ENCODE measurements at regions not wholly inside any gene's neighbourhood (a gene's known extent, or its start where the extent isn't known, plus 50 kb on each side); places are given as distances from the start of the nearest gene placed in this dataset.

DNA sequence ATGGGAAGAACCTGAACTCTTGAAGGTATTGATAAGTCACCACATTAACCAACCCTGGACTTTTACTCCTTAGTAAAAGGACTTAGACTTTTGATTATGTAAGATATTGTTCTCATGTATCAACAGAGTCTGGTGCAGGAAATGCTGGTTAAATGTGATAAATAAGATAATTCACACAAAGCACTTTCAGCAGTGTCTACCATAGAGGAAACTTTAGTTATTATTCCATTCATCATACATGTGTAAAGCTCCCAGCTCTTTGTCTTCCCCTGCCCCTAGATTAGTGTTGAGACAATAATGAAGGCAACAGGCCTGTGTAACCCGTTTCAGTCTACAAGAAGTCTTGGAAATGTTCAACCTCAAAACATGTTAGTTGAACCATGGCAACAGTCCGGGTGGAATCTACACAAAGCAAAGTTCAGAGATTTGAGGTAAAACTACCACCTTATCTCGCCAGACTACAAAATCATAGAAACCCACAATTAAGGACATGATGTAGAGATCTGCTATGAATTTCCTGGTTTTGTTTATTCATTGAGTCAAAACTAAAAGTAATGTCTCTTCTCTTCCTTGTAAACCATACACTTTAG lies 109.9 kb upstream of the ADO start:
- 30% methylated on average over 1 of the region's 3 CpGs for WGBS (ENCODE audit: insufficient coverage)
- POLR2A ChIA-PET, result no interaction called here
- Mint-ChIP-seq H3K27ac (no peak overlapping the region), H3K4me3 (no peak overlapping the region), H3K27me3 (no peaks in the 10 kb centered on the region), H3K9me3 (ENCODE audit: insufficient read depth) (peaks cover 6% of the 10 kb centered on the region), H3K4me1 (peaks cover 33% of the 10 kb centered on the region)
- no peak for ATAC-seq (ENCODE audit: low read depth)
- TF ChIP-seq, protein P1, sequence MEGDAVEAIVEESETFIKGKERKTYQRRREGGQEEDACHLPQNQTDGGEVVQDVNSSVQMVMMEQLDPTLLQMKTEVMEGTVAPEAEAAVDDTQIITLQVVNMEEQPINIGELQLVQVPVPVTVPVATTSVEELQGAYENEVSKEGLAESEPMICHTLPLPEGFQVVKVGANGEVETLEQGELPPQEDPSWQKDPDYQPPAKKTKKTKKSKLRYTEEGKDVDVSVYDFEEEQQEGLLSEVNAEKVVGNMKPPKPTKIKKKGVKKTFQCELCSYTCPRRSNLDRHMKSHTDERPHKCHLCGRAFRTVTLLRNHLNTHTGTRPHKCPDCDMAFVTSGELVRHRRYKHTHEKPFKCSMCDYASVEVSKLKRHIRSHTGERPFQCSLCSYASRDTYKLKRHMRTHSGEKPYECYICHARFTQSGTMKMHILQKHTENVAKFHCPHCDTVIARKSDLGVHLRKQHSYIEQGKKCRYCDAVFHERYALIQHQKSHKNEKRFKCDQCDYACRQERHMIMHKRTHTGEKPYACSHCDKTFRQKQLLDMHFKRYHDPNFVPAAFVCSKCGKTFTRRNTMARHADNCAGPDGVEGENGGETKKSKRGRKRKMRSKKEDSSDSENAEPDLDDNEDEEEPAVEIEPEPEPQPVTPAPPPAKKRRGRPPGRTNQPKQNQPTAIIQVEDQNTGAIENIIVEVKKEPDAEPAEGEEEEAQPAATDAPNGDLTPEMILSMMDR (IDR thresholded peaks at IDR 0.05), result no peak
- TF ChIP-seq EZH2 (IDR thresholded peaks at IDR 0.05; ENCODE audit: borderline replicate concordance, insufficient read depth, low read depth, low read length, poor library complexity, severe bottlenecking), result no peak
- no peaks in the 10 kb centered on the region for H3K27me3 ChIP-seq (replicated peaks in 1 of 4; ENCODE audit: control extremely low read depth in 1 of 4, control insufficient read depth in 3 of 4, insufficient read depth in 4 of 4, low read length in 3 of 4)
- no peak overlapping the region for H3K27ac ChIP-seq (ENCODE audit: low read length in 2 of 2)
- H3K9ac ChIP-seq (ENCODE audit: low read length), result no peak overlapping the region
- CTCF ChIA-PET, result interaction anchor here (0.7 kb wide), 1 partner anchor 198 kb away, joined by 4 read pairs; no protein-coding TSS in a partner anchor
- no peaks in the 10 kb centered on the region for H4K20me1 ChIP-seq (ENCODE audit: control insufficient read depth, insufficient read depth, low read length, poor library complexity, severe bottlenecking)
- no peak overlapping the region for H3K4me3 ChIP-seq (ENCODE audit: control extremely low read depth in 1 of 5, extremely low read depth in 1 of 5, insufficient read depth in 1 of 5, low read depth in 2 of 5, low read length in 4 of 5)
- peaks cover 0 to 13% (median 11%) of the 10 kb centered on the region in 3 donors for H3K9me3 ChIP-seq (ENCODE audit: control extremely low read depth in 1 of 3, control insufficient read depth in 2 of 3, insufficient read depth in 1 of 3, low read length in 2 of 3)
- no peak for DNase-seq
- no peak overlapping the region for H2AFZ ChIP-seq (ENCODE audit: insufficient read depth, low read depth, low read length, poor library complexity, severe bottlenecking)
- H3K4me2 ChIP-seq (replicated peaks; ENCODE audit: low read depth, low read length, poor library complexity, severe bottlenecking), result no peak overlapping the region
- peaks cover 34 to 35% of the 10 kb centered on the region in 2 donors for H3K4me1 ChIP-seq (ENCODE audit: control insufficient read depth in 2 of 2, insufficient read depth in 2 of 2, low read length in 2 of 2)
- intact Hi-C loops (cut with micrococcal nuclease), result loop anchor here (5.0 kb wide), 2 partner anchors 38 to 123 kb away; partner anchors contain the start of gene EGR2
- no peaks in the 10 kb centered on the region for H3K36me3 ChIP-seq (replicated peaks in 1 of 2; ENCODE audit: control extremely low read depth in 1 of 2, control insufficient read depth in 1 of 2, extremely low read depth in 1 of 2, insufficient read depth in 2 of 2, low read length in 1 of 2)
- no peaks in the 10 kb centered on the region for H3K79me2 ChIP-seq (ENCODE audit: control insufficient read depth, insufficient read depth, low read length)

DNA sequence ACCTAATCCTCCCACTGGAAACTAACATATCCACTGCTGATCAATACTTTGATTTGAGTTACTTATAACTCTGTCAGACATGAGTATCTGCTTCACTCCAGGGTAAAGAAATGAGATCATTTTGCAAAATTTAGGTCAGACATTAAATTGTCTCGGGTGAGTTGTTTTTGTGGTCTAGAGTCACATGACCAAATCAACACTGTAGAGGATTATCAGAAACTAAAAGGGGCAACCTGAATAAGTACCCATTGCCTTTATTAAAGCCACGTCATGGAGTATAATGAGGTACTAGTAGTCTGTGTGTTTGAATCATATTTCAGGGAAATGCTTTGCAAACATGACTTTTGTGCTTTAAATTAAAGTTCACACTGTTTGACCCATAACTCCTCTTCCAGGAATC lies 107.7 kb upstream of the ADO start:
- H3K4me3 ChIP-seq (ENCODE audit: control extremely low read depth in 1 of 5, extremely low read depth in 1 of 5, insufficient read depth in 1 of 5, low read depth in 2 of 5, low read length in 4 of 5), result no peak overlapping the region
- H3K27me3 Mint-ChIP-seq, result no peaks in the 10 kb centered on the region
- TF ChIP-seq, protein P1 (IDR thresholded peaks at IDR 0.05), result no peak
- TF ChIP-seq EZH2 (IDR thresholded peaks at IDR 0.05; ENCODE audit: borderline replicate concordance, insufficient read depth, low read depth, low read length, poor library complexity, severe bottlenecking), result no peak
- H3K79me2 ChIP-seq (ENCODE audit: control insufficient read depth, insufficient read depth, low read length), result no peaks in the 10 kb centered on the region
- intact Hi-C loops (cut with micrococcal nuclease), result loop anchor here (5.0 kb wide), 2 partner anchors 36 to 121 kb away; partner anchors contain the start of gene EGR2
- H2AFZ ChIP-seq (ENCODE audit: insufficient read depth, low read depth, low read length, poor library complexity, severe bottlenecking), result no peak overlapping the region
- no peaks in the 10 kb centered on the region for H4K20me1 ChIP-seq (ENCODE audit: control insufficient read depth, insufficient read depth, low read length, poor library complexity, severe bottlenecking)
- peaks cover 12 to 13% of the 10 kb centered on the region in 2 donors for H3K4me1 ChIP-seq (ENCODE audit: control insufficient read depth in 2 of 2, insufficient read depth in 2 of 2, low read length in 2 of 2)
- peaks cover 6% of the 10 kb centered on the region for H3K9me3 Mint-ChIP-seq (ENCODE audit: insufficient read depth)
- H3K4me3 Mint-ChIP-seq, result no peak overlapping the region
- H3K9me3 ChIP-seq (ENCODE audit: control extremely low read depth in 1 of 3, control insufficient read depth in 2 of 3, insufficient read depth in 1 of 3, low read length in 2 of 3), result peaks cover 0 to 18% (median 15%) of the 10 kb centered on the region in 3 donors
- H3K4me1 Mint-ChIP-seq, result peaks cover 12% of the 10 kb centered on the region
- H3K27me3 ChIP-seq (replicated peaks in 1 of 4; ENCODE audit: control extremely low read depth in 1 of 4, control insufficient read depth in 3 of 4, insufficient read depth in 4 of 4, low read length in 3 of 4), result no peaks in the 10 kb centered on the region
- ChIA-PET POLR2A (no interaction called here), CTCF (interaction anchor here (1.2 kb wide), 1 partner anchor 15 kb away, joined by 6 read pairs; no protein-coding TSS in a partner anchor)
- no peak overlapping the region for H3K9ac ChIP-seq (ENCODE audit: low read length)
- WGBS (ENCODE audit: insufficient coverage), result no CpG with 5 or more reads among the region's 2 CpGs
- H3K4me2 ChIP-seq (replicated peaks; ENCODE audit: low read depth, low read length, poor library complexity, severe bottlenecking), result peak overlapping the region; percentile 4
- no peaks in the 10 kb centered on the region for H3K36me3 ChIP-seq (replicated peaks in 1 of 2; ENCODE audit: control extremely low read depth in 1 of 2, control insufficient read depth in 1 of 2, extremely low read depth in 1 of 2, insufficient read depth in 2 of 2, low read length in 1 of 2)
- no peak overlapping the region for H3K27ac ChIP-seq (ENCODE audit: low read length in 2 of 2)
- peak; percentile 57 for ATAC-seq (ENCODE audit: low read depth)
- peak overlapping the region; percentile 11 for H3K27ac Mint-ChIP-seq
- DNase-seq, result peak; percentile 46
